ENCODE measurements at regions not wholly inside any gene's neighbourhood (a gene's known extent, or its start where the extent isn't known, plus 50 kb on each side); places are given as distances from the start of the nearest gene placed in this dataset.

- DNase-seq: no peak
- intact Hi-C loops (cut with micrococcal nuclease): no loop called here
- no peaks in the 10 kb centered on the region for H3K27me3 Mint-ChIP-seq
- H3K27ac Mint-ChIP-seq: no peak overlapping the region
- H3K4me3 Mint-ChIP-seq: no peak overlapping the region
- H3K9me3 Mint-ChIP-seq: no peaks in the 10 kb centered on the region
- H3K36me3 Mint-ChIP-seq (ENCODE audit: low read depth): no peaks in the 10 kb centered on the region
- H3K4me1 Mint-ChIP-seq: no peaks in the 10 kb centered on the region
Observed at GRCh38 chr10:90195288-90195840, 494.0 kb downstream of the KIF20B start.

GRCh38 chr10:90197766-90198165, 496.4 kb downstream of the KIF20B start:
- Mint-ChIP-seq H3K36me3 (ENCODE audit: low read depth) (no peaks in the 10 kb centered on the region), H3K4me3 (no peak overlapping the region)
- intact Hi-C loops (cut with micrococcal nuclease): no loop called here

GRCh38 chr10:90199093-90199492, 497.7 kb downstream of the KIF20B start:
- no peaks in the 10 kb centered on the region for H3K9me3 Mint-ChIP-seq
- no peak overlapping the region for H3K27ac Mint-ChIP-seq
- H3K4me1 Mint-ChIP-seq: no peaks in the 10 kb centered on the region
- intact Hi-C loops (cut with micrococcal nuclease): no loop called here
- no peak for DNase-seq
- H3K36me3 Mint-ChIP-seq (ENCODE audit: low read depth): no peaks in the 10 kb centered on the region
- no peak overlapping the region for H3K4me3 Mint-ChIP-seq
- no peaks in the 10 kb centered on the region for H3K27me3 Mint-ChIP-seq

More at GRCh38 chr10:90197766-90198165, 496.4 kb downstream of the KIF20B start:
- H3K27me3 Mint-ChIP-seq: no peaks in the 10 kb centered on the region
- no peak overlapping the region for H3K27ac Mint-ChIP-seq
- no peaks in the 10 kb centered on the region for H3K9me3 Mint-ChIP-seq
- DNase-seq: no peak
- H3K4me1 Mint-ChIP-seq: no peaks in the 10 kb centered on the region

GRCh38 chr10:90199513-90199912, 498.1 kb downstream of the KIF20B start:
- Mint-ChIP-seq H3K9me3 (no peaks in the 10 kb centered on the region), H3K36me3 (ENCODE audit: low read depth) (no peaks in the 10 kb centered on the region), H3K27ac (no peak overlapping the region), H3K27me3 (no peaks in the 10 kb centered on the region), H3K4me1 (no peaks in the 10 kb centered on the region), H3K4me3 (no peak overlapping the region)
- no peak for DNase-seq
- intact Hi-C loops (cut with micrococcal nuclease): no loop called here

GRCh38 chr10:90204131-90204955, 503.0 kb downstream of the KIF20B start:
- H3K27ac Mint-ChIP-seq: no peak overlapping the region
- DNase-seq: no peak
- intact Hi-C loops (cut with micrococcal nuclease): no loop called here
- H3K9me3 Mint-ChIP-seq: no peaks in the 10 kb centered on the region
- no peak overlapping the region for H3K4me3 Mint-ChIP-seq
- no peaks in the 10 kb centered on the region for H3K36me3 Mint-ChIP-seq (ENCODE audit: low read depth)
- H3K27me3 Mint-ChIP-seq: no peaks in the 10 kb centered on the region
- no peaks in the 10 kb centered on the region for H3K4me1 Mint-ChIP-seq

GRCh38 chr10:90204956-90205314, 503.5 kb downstream of the KIF20B start:
- Mint-ChIP-seq H3K36me3 (ENCODE audit: low read depth) (no peaks in the 10 kb centered on the region), H3K9me3 (no peaks in the 10 kb centered on the region), H3K27ac (no peak overlapping the region), H3K27me3 (no peaks in the 10 kb centered on the region), H3K4me1 (no peaks in the 10 kb centered on the region), H3K4me3 (no peak overlapping the region)
- intact Hi-C loops (cut with micrococcal nuclease): no loop called here
- no peak for DNase-seq

GRCh38 chr10:90205340-90205739, 503.9 kb downstream of the KIF20B start:
- Mint-ChIP-seq H3K27me3 (no peaks in the 10 kb centered on the region), H3K9me3 (no peaks in the 10 kb centered on the region), H3K36me3 (ENCODE audit: low read depth) (no peaks in the 10 kb centered on the region), H3K27ac (no peak overlapping the region), H3K4me3 (no peak overlapping the region), H3K4me1 (no peaks in the 10 kb centered on the region)
- no peak for DNase-seq
- intact Hi-C loops (cut with micrococcal nuclease): no loop called here

- Mint-ChIP-seq H3K4me3 (no peak overlapping the region), H3K4me1 (no peaks in the 10 kb centered on the region), H3K27me3 (no peaks in the 10 kb centered on the region), H3K27ac (no peak overlapping the region), H3K9me3 (peaks cover 7% of the 10 kb centered on the region), H3K36me3 (ENCODE audit: low read depth) (no peaks in the 10 kb centered on the region)
- intact Hi-C loops (cut with micrococcal nuclease): no loop called here
- no peak for DNase-seq
Observed at GRCh38 chr10:90213346-90213745, 512.0 kb downstream of the KIF20B start.

- H3K9me3 Mint-ChIP-seq: peaks cover 7% of the 10 kb centered on the region
- H3K4me3 Mint-ChIP-seq: no peak overlapping the region
- intact Hi-C loops (cut with micrococcal nuclease): no loop called here
- H3K27me3 Mint-ChIP-seq: no peaks in the 10 kb centered on the region
- no peak overlapping the region for H3K27ac Mint-ChIP-seq
- DNase-seq: no peak
- H3K36me3 Mint-ChIP-seq (ENCODE audit: low read depth): no peaks in the 10 kb centered on the region
- H3K4me1 Mint-ChIP-seq: no peaks in the 10 kb centered on the region
Observed at GRCh38 chr10:90218846-90219245, 517.5 kb downstream of the KIF20B start.

- no peak for DNase-seq
- peaks cover 3% of the 10 kb centered on the region for H3K9me3 Mint-ChIP-seq
- no peak overlapping the region for H3K4me3 Mint-ChIP-seq
- peaks cover 4% of the 10 kb centered on the region for H3K4me1 Mint-ChIP-seq
- no peaks in the 10 kb centered on the region for H3K36me3 Mint-ChIP-seq (ENCODE audit: low read depth)
- intact Hi-C loops (cut with micrococcal nuclease): no loop called here
- no peak overlapping the region for H3K27ac Mint-ChIP-seq
- no peaks in the 10 kb centered on the region for H3K27me3 Mint-ChIP-seq
Observed at GRCh38 chr10:90222372-90222771, 521.0 kb downstream of the KIF20B start.

- no peak for DNase-seq
- H3K27me3 Mint-ChIP-seq: no peaks in the 10 kb centered on the region
- H3K4me3 Mint-ChIP-seq: no peak overlapping the region
- H3K9me3 Mint-ChIP-seq: peaks cover 3% of the 10 kb centered on the region
- peaks cover 6% of the 10 kb centered on the region for H3K4me1 Mint-ChIP-seq
- H3K27ac Mint-ChIP-seq: no peak overlapping the region
- no peaks in the 10 kb centered on the region for H3K36me3 Mint-ChIP-seq (ENCODE audit: low read depth)
- intact Hi-C loops (cut with micrococcal nuclease): no loop called here
Observed at GRCh38 chr10:90222939-90223338, 521.5 kb downstream of the KIF20B start.

- H3K27me3 Mint-ChIP-seq: no peaks in the 10 kb centered on the region
- H3K4me1 Mint-ChIP-seq: peaks cover 8% of the 10 kb centered on the region
- H3K4me3 Mint-ChIP-seq: no peak overlapping the region
- intact Hi-C loops (cut with micrococcal nuclease): loop anchor here (5.0 kb wide), 1 partner anchor 937 kb away; no protein-coding TSS in a partner anchor
- H3K27ac Mint-ChIP-seq: no peak overlapping the region
- DNase-seq: no peak
- H3K36me3 Mint-ChIP-seq (ENCODE audit: low read depth): no peaks in the 10 kb centered on the region
- peaks cover 11% of the 10 kb centered on the region for H3K9me3 Mint-ChIP-seq
Observed at GRCh38 chr10:90224791-90225566, 523.6 kb downstream of the KIF20B start.

- no peak for DNase-seq
- Mint-ChIP-seq H3K36me3 (ENCODE audit: low read depth) (no peaks in the 10 kb centered on the region), H3K27ac (no peak overlapping the region), H3K4me1 (peaks cover 8% of the 10 kb centered on the region), H3K27me3 (peaks cover 5% of the 10 kb centered on the region), H3K9me3 (peaks cover 18% of the 10 kb centered on the region), H3K4me3 (no peak overlapping the region)
- intact Hi-C loops (cut with micrococcal nuclease): loop anchor here (5.0 kb wide), 1 partner anchor 936 kb away; no protein-coding TSS in a partner anchor
Observed at GRCh38 chr10:90226517-90226916, 525.1 kb downstream of the KIF20B start.

GRCh38 chr10:90227217-90227656, 525.8 kb downstream of the KIF20B start:
- Mint-ChIP-seq H3K9me3 (peaks cover 23% of the 10 kb centered on the region), H3K4me3 (no peak overlapping the region), H3K27me3 (peaks cover 5% of the 10 kb centered on the region), H3K36me3 (ENCODE audit: low read depth) (no peaks in the 10 kb centered on the region), H3K4me1 (peaks cover 8% of the 10 kb centered on the region), H3K27ac (peak overlapping the region; percentile 46)
- intact Hi-C loops (cut with micrococcal nuclease): loop anchor here (1.0 to 5.0 kb wide), 3 partner anchors 140 to 935 kb away; no protein-coding TSS in a partner anchor
- DNase-seq: peak; percentile 66
